ENCODE measurements at regions not wholly inside any gene's neighbourhood (a gene's known extent, or its start where the extent isn't known, plus 50 kb on each side); places are given as distances from the start of the nearest gene placed in this dataset.
A peak's percentile ranks its signal among the peaks of the same experiment; 100 is the strongest.

- Histone ChIP-seq H3K36me3 (no peaks in the 10 kb centered on the region), H3K27ac (no peak overlapping the region), H3K9me3 (no peaks in the 10 kb centered on the region), H3K4me1 (peaks cover 0 to 9% (median 0%) of the 10 kb centered on the region in 3 donors), H3K27me3 (no peaks in the 10 kb centered on the region), H3K4me3 (no peak overlapping the region)
- ATAC-seq (peak in 1 of 4 donors; percentile 29), FAIRE-seq (no peak), DNase-seq (no peak)
- no peak for TF ChIP-seq CTCF (IDR thresholded peaks at IDR 0.05)
- 88% methylated on average over 17 of the region's 17 CpGs for WGBS, 2 donors
- intact Hi-C loops (cut with DNase I) = no loop called here
Observed at GRCh38 chr2:7748717-7749415, 831.7 kb downstream of the RNF144A start.

- H3K4me3 ChIP-seq = no peak overlapping the region
- 90 to 92% methylated on average over 4 of the region's 4 CpGs for WGBS, 2 donors
- no peaks in the 10 kb centered on the region for H3K36me3 ChIP-seq
- DNase-seq (no peak), ATAC-seq (no peak), FAIRE-seq (no peak)
- H3K4me1 ChIP-seq = peaks cover 0 to 9% (median 0%) of the 10 kb centered on the region in 3 donors
- TF ChIP-seq CTCF (IDR thresholded peaks at IDR 0.05) = no peak
- H3K27ac ChIP-seq = no peak overlapping the region
- intact Hi-C loops (cut with DNase I) = no loop called here
- H3K9me3 ChIP-seq = no peaks in the 10 kb centered on the region
- no peaks in the 10 kb centered on the region for H3K27me3 ChIP-seq
Observed at GRCh38 chr2:7749895-7750559, 832.8 kb downstream of the RNF144A start.

- Histone ChIP-seq H3K27ac (no peak overlapping the region), H3K9me3 (no peaks in the 10 kb centered on the region), H3K27me3 (no peaks in the 10 kb centered on the region), H3K36me3 (no peaks in the 10 kb centered on the region), H3K4me1 (peaks cover 0 to 4% (median 0%) of the 10 kb centered on the region in 3 donors), H3K4me3 (no peak overlapping the region)
- ATAC-seq (no peak), DNase-seq (no peak), FAIRE-seq (no peak)
- intact Hi-C loops (cut with DNase I) = no loop called here
- TF ChIP-seq CTCF (IDR thresholded peaks at IDR 0.05) = no peak
- 93 to 94% methylated on average over 1 of the region's 1 CpG for WGBS, 2 donors
Observed at GRCh38 chr2:7752291-7752690, 835.1 kb downstream of the RNF144A start.

GRCh38 chr2:7753777-7754176 is 836.6 kb downstream of the RNF144A start:
- intact Hi-C loops (cut with DNase I) = no loop called here
- no peaks in the 10 kb centered on the region for H3K9me3 ChIP-seq
- H3K36me3 ChIP-seq = no peaks in the 10 kb centered on the region
- ATAC-seq (no peak), FAIRE-seq (no peak), DNase-seq (no peak)
- TF ChIP-seq CTCF (IDR thresholded peaks at IDR 0.05) = no peak
- H3K27ac ChIP-seq = no peak overlapping the region
- no peak overlapping the region for H3K4me3 ChIP-seq
- peaks cover 0 to 4% (median 0%) of the 10 kb centered on the region in 3 donors for H3K4me1 ChIP-seq
- no peaks in the 10 kb centered on the region for H3K27me3 ChIP-seq

- Histone ChIP-seq H3K36me3 (no peaks in the 10 kb centered on the region), H3K4me1 (no peaks in the 10 kb centered on the region), H3K27me3 (no peaks in the 10 kb centered on the region), H3K9me3 (no peaks in the 10 kb centered on the region), H3K27ac (no peak overlapping the region), H3K4me3 (no peak overlapping the region)
- no peak for TF ChIP-seq CTCF (IDR thresholded peaks at IDR 0.05)
- FAIRE-seq (no peak), ATAC-seq (no peak), DNase-seq (no peak)
- 83 to 88% methylated on average over 5 of the region's 5 CpGs for WGBS, 2 donors
- intact Hi-C loops (cut with DNase I) = no loop called here
Observed at GRCh38 chr2:7755879-7756278, 838.7 kb downstream of the RNF144A start.
